GM19324 (cell line): ENCODE measurements at regions not wholly inside any gene's neighbourhood (a gene's known extent, or its start where the extent isn't known, plus 50 kb on each side); places are given as distances from the start of the nearest gene placed in this dataset.
"Not testable (repeated sequence)": the region's sequence is repeated elsewhere in the genome, so short reads cannot be mapped to it uniquely, and the experiment has no call there.

Experiments
- ATAC-seq: cut with Tn5 transposase; IDR thresholded peaks from one replicate; pipeline ENCODE4 v1.9.1; 2021; ENCODE audit warnings: mild to moderate bottlenecking, moderate library complexity; ENCODE audit not compliant: unreplicated experiment, low FRiP score

- ATAC-seq: no peak
These were observed 129.7 kb upstream of the NFIA start for GRCh38 chr1:60952612-60953111.

GRCh38 chr1:60950224-60951063 lies 131.9 kb upstream of the NFIA start:
- no peak for ATAC-seq

GRCh38 chr1:60949826-60950197 lies 132.5 kb upstream of the NFIA start:
- ATAC-seq: no peak

GRCh38 chr1:60949154-60949825 lies 133.1 kb upstream of the NFIA start:
- no peak for ATAC-seq

- ATAC-seq: no peak
These were observed 133.9 kb upstream of the NFIA start for GRCh38 chr1:60948486-60948885.

GRCh38 chr1:60947367-60947766 lies 135.0 kb upstream of the NFIA start:
- no peak for ATAC-seq

- peak; percentile 89 for ATAC-seq
These were observed 139.3 kb upstream of the NFIA start for GRCh38 chr1:60942896-60943638.

GRCh38 chr1:60942291-60942690 lies 140.1 kb upstream of the NFIA start:
- ATAC-seq: no peak

- ATAC-seq: not testable (repeated sequence)
These were observed 141.7 kb upstream of the NFIA start for GRCh38 chr1:60940685-60941084.

- ATAC-seq: no peak
These were observed 144.6 kb upstream of the NFIA start for GRCh38 chr1:60937720-60938119.

- ATAC-seq: no peak
These were observed 145.6 kb upstream of the NFIA start for GRCh38 chr1:60936591-60937342.

GRCh38 chr1:60936163-60936562 lies 146.2 kb upstream of the NFIA start:
- no peak for ATAC-seq

- ATAC-seq: no peak
These were observed 146.7 kb upstream of the NFIA start for GRCh38 chr1:60935599-60936110.

- no peak for ATAC-seq
These were observed 152.2 kb upstream of the NFIA start for GRCh38 chr1:60930130-60930529.

- ATAC-seq: no peak
These were observed 157.2 kb upstream of the NFIA start for GRCh38 chr1:60924964-60925798.

- ATAC-seq: no peak
These were observed 158.2 kb upstream of the NFIA start for GRCh38 chr1:60924165-60924564.

- no peak for ATAC-seq
These were observed 158.8 kb upstream of the NFIA start for GRCh38 chr1:60923389-60924087.

- ATAC-seq: no peak
These were observed 160.1 kb upstream of the NFIA start for GRCh38 chr1:60922304-60922703.

- no peak for ATAC-seq
These were observed 161.2 kb upstream of the NFIA start for GRCh38 chr1:60921175-60921574.
